ENCODE measurements at regions not wholly inside any gene's neighbourhood (a gene's known extent, or its start where the extent isn't known, plus 50 kb on each side); places are given as distances from the start of the nearest gene placed in this dataset.

DNA sequence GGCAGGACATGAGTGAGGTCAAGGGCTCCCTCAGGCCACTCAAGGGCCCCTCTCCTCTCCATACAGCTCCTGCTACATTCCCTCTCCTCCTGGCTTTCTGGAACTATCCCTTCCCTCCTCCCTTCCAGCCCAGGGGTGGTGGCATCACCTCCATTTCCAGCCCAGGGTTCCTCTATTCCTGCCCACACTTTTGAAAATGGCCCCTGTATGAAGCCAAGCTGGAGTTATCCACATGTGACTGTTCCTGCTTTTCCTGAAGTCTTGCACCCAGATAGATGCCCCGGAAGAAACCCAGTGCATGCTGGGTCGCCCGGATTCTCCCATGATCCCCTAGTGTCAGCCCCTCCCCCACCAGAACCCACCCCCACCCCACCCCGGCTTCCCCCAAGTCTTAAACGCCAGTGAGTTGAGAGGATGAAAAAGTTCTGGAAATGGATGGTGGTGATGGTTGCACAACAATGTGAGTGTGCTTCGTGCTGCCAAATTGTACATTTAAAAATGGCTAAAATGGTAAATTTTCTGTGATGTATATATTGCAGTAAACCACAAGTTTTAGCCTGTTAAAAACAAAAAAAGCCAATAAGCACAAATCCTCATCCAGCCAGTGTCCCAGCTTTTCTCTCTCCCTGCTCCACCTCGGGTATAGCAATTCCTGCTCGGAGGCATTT is 136.9 kb downstream of the SCARB1 start:
- no peak for DNase-seq (ENCODE audit: low read depth)

DNA sequence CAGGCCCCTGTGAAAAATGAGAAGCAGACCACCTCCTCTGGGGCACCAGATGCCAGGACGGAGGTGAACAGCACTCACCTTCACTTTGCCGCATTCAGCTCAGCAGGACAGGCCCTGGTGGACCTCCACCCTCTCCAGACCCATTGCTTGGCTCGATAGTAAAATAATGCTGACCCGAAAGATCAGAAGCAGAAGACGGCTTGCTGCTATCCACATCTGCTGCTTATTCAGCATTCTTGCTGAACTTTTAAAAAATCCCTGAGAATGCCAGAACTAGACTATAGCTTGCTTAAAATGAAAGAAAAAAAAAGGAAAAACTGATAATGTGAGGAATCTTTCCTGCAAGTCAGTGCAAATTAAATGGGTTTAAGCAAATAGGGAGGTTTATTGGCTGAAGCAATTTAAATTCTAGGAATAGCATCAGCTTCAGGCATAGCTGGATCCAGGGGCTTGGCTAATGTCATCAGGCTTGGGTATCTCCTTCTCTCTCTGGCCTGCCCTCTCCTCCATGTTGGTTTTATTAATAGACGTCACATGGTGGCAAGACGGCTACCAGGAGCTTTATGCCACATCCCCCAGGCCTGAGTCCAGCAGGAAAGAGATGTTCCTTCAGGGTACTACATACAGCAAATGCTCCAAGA is 137.9 kb downstream of the SCARB1 start:
- no peak for DNase-seq (ENCODE audit: low read depth)

DNA sequence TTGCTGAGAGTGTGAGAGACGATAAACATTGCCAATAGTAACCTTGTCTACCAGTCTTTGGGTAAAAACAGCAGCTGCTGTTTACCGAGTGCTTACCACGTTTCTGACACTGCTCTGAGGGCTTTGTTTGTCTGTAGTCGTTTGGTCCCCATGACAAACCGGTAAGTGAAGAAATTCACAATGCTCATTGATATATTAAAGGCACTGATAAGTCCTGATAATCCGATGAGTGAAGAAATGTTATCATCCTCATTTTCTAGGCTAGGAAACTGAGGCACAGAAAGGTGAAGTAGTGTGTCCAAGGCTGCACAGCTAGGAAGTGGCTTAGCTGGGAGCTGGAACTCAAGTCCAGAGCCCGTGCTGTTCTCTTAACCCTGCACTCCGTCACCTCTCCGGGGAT is 138.6 kb downstream of the SCARB1 start:
- DNase-seq (ENCODE audit: low read depth), result no peak

DNA sequence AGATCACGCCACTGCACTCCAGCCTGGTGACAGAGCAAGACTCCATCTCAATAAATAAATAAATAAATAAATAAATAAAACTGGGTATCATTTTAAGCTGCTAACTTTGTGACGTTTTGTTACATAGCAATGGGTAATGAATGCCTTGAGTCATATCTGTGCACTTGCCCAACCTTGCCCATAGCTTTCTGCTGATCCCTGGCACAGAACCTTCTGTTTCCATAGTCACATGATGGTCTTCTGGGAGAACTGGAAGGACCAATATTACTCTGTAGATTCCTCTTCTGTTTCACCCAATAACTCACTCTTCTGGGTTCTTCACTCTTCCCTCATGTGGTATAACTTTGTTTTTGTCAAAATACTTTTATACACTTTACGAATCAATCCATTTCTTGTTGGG is 140.8 kb downstream of the SCARB1 start:
- DNase-seq (ENCODE audit: low read depth), result no peak

DNA sequence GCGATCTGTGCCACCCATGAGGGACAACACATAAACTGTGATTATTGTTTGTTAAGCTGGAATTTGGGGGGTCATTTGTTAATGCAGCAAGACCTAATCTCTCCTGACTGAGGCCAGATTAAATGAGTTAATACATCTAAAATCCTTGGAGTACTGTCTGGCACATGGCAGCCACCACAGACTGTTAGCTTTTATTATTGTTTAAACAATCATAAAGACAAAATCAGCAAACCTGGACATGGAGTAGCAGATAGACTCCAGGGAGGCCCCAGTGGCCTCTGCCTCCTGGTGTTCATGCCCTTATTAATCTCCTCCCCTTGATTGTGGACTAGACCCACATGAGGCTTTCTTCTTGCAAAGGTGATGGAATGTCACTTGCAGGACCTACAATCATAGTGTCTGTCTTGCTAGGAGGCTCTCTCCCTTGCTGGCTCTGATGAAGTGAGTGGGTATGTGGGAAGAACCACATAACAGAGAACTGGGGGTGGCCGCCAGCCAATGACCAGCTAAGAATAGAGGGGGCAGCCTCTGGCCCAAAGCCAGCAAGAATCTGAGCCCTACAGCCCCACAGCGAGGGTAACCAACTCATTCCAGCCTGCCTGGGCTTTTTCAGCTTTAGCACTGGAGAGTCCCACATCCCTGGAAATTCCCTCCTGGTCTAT is 142.0 kb downstream of the SCARB1 start:
- no peak for DNase-seq (ENCODE audit: low read depth)

DNA sequence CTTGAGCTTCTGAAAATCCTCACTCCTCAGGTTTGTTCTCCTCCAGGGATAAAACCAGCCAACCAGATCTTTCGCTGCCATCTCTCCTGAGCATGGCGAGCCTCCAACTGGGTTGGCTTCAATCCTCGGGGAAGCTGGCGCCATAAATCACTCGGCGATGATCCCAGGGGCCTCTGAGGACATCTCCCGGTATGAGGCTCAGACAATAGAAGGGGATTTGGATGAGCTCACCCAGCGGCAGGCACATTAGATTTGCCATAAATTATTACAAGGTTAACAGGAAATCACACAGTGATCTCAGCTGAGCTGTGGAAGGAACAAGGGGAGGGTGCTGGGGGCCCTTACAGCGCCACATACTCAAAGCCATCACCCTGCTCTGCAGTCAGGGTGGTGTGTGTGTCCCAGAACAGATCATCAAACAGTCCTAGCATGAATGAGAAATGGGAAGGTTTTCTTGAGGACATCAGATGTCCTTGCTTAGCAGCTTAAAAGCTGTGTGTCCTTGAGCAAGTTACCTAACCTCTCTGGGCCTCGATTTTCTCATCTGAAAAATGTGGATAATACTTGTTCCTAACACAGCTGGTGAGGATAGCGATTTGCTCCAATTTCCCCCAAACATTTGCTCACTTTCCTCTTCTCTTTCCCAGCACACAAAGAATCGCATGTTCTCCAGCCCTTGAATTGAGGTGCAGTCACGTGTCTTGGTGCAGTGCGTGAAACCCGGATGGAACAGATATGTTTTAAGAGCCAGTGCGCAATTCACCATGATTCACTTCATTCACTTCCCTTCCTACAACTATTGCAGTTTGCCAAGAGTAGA is 142.8 kb downstream of the SCARB1 start:
- peak; percentile 51 for DNase-seq (ENCODE audit: low read depth)

DNA sequence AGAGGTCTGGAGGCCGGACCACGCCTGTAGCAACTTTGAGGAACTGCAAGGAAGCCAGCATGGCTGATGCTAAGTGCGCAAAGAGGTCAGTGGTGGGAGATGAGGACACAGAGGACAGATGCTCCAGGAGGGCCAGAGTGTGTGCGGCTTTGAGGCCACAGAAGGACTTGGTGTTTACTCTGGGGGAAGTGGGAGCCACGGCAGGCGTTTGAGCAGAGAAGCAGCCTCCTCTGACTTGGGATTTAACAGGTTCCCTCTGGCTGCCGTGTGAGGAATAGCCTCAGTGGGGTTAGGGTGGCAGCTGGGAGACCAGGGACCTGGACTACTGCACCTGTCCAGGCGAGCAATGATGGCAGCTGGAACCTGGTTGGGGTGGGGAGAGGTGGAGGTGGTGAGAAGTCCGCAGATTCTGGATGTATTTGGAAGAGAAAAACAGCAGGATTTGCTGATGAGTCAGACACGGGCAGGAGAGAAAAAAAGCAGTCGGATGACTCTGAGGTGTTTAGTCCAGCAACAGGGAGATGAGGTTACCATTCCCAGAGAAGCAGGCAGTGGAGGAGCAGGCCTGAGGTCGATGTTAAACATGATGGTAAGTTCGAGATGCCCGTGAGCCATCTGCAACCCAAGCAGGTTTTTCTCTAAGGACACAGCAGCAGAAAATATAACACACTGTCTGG is 143.5 kb downstream of the SCARB1 start:
- DNase-seq (ENCODE audit: low read depth), result peak; percentile 80

DNA sequence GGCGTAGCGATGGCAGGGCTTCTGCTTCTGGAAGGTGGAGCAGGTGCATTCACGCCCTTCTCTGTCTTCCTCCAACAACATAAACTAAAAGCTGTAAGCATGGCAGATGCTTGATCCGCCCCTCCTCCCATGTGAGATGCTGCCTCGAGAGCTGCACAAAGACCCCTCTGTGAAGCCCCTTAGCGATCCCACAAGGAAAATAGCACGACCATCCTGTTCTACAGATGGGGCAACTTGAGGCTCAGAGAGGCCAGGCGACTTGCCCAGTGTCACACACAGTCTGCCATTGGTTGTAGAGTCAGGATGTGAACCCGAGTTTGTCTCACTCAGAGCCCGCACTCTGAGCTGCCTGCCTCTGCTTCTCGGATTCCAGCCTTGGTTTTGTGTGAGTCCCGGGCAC is 144.4 kb downstream of the SCARB1 start:
- DNase-seq (ENCODE audit: low read depth), result no peak

DNA sequence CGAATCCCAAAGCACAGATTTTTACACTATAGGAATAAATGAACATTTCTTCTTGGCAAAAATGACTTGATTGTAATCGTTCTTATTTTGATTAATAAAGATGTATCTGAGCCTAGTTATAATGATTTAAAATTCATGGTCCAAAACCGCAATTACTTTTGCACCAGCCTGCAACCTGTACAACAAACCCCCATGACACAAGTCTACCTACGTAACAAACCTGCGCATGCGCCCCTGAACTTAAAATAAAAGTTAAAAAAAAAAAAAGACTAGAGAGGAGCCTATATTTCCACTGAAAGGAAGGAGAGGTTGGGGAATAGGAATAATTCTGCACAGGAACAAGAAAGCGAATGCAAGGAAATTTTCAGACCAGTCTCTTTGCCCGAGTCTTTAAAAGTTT is 145.2 kb downstream of the SCARB1 start:
- no peak for DNase-seq (ENCODE audit: low read depth)

DNA sequence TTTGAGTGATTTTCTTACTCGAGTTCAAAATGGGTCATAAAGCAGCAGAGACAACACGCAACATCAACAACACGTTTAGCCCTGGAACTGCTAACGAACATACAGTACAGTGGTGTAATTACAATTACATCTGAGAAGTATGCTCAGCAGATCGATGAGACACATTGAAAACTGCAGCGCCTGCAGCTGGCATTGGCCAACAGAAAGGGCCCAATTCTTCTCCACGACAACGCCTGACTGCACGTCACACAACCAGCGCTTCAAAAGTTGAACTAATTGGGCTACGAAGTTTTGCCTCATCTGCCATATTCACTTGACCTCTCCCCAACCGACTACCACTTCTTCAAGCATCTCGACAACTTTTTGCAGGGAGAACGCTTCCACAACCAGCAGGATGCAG is 145.6 kb downstream of the SCARB1 start:
- no peak for DNase-seq (ENCODE audit: low read depth)

DNA sequence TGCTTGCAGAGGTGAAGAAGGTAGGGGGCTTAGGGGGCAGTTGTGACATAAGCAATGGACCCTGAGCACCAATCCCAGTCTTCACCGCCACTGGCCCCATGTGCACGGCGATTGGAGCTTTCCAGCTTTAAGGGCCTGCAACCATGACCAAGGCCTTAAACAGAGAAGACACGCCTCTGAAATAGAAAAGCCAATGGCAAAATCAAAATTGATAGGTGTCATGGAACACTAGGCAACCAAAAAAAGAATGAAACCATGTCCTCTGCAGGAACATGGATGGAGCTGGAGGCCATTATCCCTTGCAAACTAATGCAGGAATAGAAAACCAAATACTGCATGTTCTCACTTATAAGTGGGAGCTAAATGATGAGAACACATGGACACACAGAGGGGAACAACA is 146.3 kb downstream of the SCARB1 start:
- no peak for DNase-seq (ENCODE audit: low read depth)

DNA sequence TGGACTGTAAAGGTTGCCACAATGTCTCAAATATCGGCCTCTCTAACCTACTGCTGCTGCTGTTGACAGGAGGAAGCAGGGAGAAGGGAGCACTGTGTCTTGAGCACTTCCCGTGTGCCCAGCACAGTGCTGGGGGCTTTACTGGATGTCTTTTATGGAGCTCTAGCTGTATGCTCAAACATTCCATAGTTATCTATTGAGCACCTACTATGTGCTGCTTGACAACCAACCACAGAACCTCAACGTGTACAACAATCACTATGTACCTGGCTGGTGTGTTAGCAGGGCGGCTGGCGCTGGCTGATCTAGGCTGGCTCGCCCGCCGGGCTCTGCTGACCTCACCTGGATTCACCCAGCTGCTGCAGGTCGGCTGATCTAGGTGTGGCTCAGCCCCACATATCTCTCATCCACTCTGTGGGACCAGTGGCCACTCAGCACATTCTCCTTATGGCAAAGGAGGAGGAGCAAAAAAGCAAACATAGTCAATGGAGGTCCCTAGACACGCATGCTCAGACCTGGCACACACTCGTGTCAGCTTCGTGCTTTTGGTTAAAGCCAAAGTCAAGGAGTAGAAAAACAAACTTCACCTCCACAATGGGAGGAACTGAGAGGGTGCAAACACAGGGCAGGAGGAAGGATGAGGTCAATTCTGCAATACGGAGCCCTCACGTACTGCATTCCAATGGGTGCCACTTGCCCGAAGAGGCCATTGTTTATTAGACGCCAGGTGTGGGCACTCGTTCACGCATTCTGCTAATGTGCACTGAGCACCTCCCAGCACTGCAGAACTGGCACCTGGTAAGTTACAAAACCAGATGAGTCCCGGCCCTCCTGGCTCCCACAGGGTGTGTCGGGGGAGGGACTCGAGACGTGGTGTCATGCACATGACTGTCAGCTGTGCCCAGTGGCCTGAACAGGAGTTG is 147.2 kb downstream of the SCARB1 start:
- DNase-seq (ENCODE audit: low read depth), result no peak

DNA sequence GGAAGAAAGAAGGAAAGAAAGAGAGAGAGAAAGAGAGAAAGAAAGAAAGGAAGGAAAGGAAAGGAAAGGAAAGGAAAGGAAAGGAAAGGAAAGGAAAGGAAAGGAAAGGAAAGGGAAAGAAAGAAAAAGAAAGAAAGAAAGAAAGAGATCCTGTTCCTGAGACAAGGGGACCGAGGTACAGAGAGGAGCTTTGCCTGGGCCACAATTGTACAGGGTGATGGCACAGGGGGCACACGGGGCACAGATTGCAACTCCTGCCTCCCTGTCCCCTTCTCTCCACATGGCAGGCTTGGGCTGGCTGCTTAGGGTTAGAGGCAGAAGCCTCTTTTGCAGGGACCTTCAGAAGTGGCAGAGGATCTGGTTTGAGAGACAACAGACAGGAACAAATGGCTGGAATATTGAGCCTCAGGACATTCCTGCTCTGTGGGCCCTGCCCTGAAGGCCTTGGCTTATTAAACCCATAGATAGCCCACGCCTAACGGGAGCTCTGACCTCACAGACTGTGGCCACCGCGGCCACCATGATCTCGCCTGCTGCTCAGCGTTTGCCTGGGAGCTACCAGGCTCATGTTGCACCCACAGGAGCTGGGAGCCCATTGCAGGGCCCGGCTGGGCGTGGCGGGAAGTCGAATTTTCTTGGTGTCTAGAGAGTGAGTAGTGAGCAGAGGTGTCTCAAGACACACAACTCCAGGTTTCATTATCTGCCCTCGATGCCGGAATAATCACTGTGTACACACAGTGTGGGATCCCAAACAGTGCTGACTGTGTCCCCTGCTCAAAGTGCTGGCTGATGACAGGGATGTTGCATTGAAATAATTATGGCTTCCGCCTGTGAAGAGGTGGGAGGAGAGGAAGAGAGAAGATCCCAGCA is 147.9 kb upstream of the NCOR2 start:
- peak; percentile 44 for DNase-seq (ENCODE audit: low read depth)

DNA sequence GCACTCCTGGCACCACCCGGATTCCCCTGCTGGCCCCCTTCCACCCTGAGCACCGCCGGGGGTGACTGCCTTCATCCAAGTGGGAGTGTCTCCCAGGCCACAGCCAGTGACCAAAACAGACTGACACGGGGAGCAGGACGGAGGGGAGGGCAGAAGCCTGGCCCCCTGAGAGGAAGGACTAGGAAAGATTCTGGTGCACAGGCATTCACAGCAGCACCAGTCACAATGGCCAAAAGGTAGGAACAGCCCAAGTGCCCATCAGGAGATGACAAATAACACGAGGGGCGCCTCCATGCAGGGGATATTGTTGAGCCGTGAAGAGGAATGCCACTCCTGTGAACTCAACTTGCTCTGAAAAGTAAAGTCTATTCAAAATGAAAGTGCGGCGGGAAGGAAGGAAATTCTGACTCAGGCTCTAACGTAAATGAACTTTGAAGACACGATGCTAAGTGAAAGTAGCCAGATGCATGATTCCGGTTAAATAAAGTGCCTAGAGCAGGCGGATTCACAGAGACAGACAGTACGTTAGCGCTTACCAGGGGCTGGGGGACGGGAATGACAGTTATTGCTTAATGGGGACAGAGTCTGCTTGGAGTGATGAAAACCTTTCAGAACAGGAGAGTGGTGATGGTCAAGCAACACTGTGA is 146.1 kb upstream of the NCOR2 start:
- peak; percentile 97 for DNase-seq (ENCODE audit: low read depth)

DNA sequence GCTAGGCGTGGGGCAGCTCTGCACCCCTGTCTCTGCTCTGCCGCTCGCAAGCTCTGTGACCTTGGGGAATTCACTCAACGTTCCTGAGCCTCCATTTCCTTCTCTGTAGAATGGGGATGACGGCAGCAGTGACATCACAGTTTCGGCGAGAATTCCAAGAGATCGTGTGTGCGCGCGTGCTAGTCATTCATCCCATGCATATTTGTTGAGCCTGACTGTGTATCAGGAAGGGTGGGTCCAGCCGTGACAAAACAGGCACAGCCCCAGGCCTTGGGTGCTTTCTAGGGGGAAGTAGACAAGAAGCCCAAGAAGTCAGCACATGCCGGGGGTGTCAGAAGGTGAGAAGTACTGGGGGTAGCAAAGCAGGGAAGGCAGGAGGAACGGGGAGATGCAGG is 145.6 kb upstream of the NCOR2 start:
- DNase-seq (ENCODE audit: low read depth), result no peak

DNA sequence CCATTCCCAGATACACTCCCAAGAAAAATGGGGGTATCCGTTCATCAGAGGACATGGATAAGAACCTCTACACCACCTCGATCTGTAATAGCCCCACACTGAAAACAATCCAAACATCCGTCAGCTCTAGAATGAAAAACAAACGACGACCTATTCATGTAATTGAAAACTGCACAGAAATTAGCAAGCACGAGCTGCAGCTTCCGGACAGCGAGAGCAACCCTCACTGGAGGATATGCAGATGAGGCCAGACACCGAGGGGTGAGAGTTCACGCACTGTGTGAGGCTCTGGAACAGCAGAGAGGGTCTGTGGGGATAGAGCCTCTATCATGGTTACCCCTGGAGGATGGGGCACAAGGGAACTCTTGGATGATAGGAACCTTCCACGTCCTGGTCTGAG is 143.9 kb upstream of the NCOR2 start:
- DNase-seq (ENCODE audit: low read depth), result no peak

DNA sequence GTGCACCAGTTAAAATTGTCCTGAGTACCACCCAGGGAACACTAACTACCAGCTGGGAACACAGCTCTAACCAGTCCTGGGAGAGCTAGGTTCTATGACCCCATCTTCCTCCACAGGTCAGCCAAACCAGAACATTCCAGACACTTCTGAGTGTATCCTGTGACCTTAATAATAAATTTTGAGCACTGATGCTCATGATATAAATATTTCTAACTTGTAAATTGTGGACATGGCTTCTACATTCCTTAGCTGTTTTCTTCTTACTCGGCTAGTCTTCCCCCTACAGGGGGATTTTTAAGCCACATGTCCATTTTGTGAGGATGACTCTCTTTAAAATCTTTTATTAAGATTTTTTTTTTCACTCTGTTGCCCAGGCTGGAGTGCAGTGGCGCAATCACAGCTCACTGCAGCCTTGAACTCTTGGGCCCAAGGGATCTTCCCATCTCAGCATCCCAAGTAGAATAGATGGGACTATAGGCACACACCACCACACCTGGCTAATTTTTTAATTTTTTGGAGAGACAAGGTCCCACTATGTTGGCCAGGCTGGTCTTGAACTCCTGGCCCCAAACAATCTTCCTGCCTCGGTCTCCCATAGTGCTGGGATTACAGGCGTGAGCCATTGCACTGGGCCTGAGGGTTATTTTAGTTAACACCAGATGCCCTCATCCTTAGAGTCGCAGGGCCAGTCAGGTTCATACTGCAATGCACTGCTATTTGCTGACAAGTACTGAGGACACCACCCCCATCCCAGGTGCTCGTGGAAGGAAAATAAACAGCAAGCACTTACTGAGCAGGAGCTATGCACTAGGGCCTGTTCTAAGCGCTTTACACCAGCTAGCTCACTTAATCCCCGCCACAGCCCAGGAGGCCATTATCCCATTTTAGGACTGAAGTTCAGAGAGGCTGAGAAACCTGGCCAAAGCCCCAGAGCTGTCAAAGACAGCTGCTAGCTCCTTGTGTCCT is 142.6 kb upstream of the NCOR2 start:
- peak; percentile 83 for DNase-seq (ENCODE audit: low read depth)

DNA sequence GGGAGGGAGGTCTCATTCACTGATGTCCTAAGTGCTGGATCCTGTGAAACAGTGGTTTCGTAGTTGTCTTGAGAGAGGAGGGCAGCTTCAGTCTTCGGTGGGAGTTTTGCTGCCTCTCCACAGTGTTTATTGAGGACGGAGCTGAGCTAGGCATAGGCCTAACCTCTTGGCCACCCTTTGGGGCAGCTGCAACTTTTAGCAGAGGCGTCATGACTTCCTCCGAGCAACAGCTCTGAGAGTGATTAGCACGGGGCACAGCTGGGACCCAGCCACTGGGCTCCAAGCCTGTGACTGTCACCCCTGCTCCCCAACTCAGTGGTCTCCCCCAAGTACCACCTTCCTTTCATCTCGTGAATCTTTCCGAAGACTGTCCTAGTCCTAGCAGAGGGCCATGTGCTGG is 139.9 kb upstream of the NCOR2 start:
- DNase-seq (ENCODE audit: low read depth), result no peak

Data from iris pigment epithelial cell (primary cell).